IMR-90 (cell line): ENCODE measurements at regions not wholly inside any gene's neighbourhood (a gene's known extent, or its start where the extent isn't known, plus 50 kb on each side); places are given as distances from the start of the nearest gene placed in this dataset.

Source experiments
- ATAC-seq: fragments of 200-7000 bp; cut with Tn5 transposase; 2 replicates; pipeline ENCODE4 v1.9.1; 2020; ENCODE audit warnings: low read depth, mild to moderate bottlenecking, moderate library complexity
- BruUV-seq: library from RNA; stranded (reverse); fragments of 400-500 nt; replicated peaks from 2 replicates; lab custom pipeline; 2021; lab: Mats Ljungman, UMichigan
- CTCF ChIA-PET: fragments of 300-600 bp; formaldehyde crosslinking; extraction: SDS; loops from one replicate; lab custom pipeline; 2021; ENCODE audit warnings: antibody characterized with exemption; lab: Yijun Ruan, JAX
- POLR2A ChIA-PET: fragments of 300-600 bp; sonication (Branson Sonifier 250); formaldehyde crosslinking; loops from one replicate; lab custom pipeline; 2022; ENCODE audit warnings: antibody characterized with exemption; ENCODE audit not compliant: unreplicated experiment; lab: Charles Lee
- DNase-seq: peaks from one replicate; pipeline ENCODE4 v3.0.0; 2013
- H2AFZ ChIP-seq: replicated peaks from 2 replicates; pipeline ENCODE3; 2013; ENCODE audit warnings: low read length, mild to moderate bottlenecking; ENCODE audit not compliant: poor library complexity
- H2AK5ac ChIP-seq: 2 replicates; pipeline ENCODE4 v1.6.1; 2013; ENCODE audit warnings: low read depth, low read length, inconsistent platforms
- H2AK9ac ChIP-seq: replicated peaks from 2 replicates; pipeline ENCODE3; 2013; ENCODE audit warnings: mild to moderate bottlenecking, low read depth, low read length, moderate library complexity; ENCODE audit not compliant: poor library complexity
- H2BK120ac ChIP-seq: 2 replicates; pipeline ENCODE4 v1.6.1; 2013; ENCODE audit warnings: low read depth, low read length, inconsistent platforms
- H2BK15ac ChIP-seq: 3 replicates; pipeline ENCODE4 v1.6.1; 2013; ENCODE audit warnings: low read depth, low read length, inconsistent platforms
- H2BK20ac ChIP-seq: 2 replicates; pipeline ENCODE4 v1.6.1; 2013; ENCODE audit warnings: low read depth, mild to moderate bottlenecking, inconsistent platforms, low read length, moderate library complexity
- H2BK5ac ChIP-seq: 2 replicates; pipeline ENCODE4 v1.6.1; 2013; ENCODE audit warnings: mild to moderate bottlenecking, low read depth, low read length, inconsistent platforms; ENCODE audit not compliant: poor library complexity, severe bottlenecking
- H3K14ac ChIP-seq: replicated peaks from 2 replicates; pipeline ENCODE4 v1.6.1; 2013; ENCODE audit warnings: low read depth, low read length, inconsistent platforms
- H3K18ac ChIP-seq: 2 replicates; pipeline ENCODE4 v1.6.1; 2013; ENCODE audit warnings: low read depth, low read length, control low read depth
- H3K23ac ChIP-seq: 2 replicates; pipeline ENCODE4 v1.6.1; 2013; ENCODE audit warnings: low read depth, low read length, inconsistent platforms
- H3K27ac ChIP-seq: 2 replicates; pipeline ENCODE4 v1.5.1; 2013; ENCODE audit warnings: mild to moderate bottlenecking, control low read depth, low read length; ENCODE audit not compliant: insufficient read depth
- H3K27me3 ChIP-seq: 2 replicates; pipeline ENCODE4 v1.6.1; 2013; ENCODE audit warnings: low read length; ENCODE audit not compliant: control insufficient read depth, insufficient read depth
- H3K36me3 ChIP-seq: 2 replicates; pipeline ENCODE4 v1.6.1; 2013; ENCODE audit warnings: low read length, mixed read lengths; ENCODE audit not compliant: control insufficient read depth, insufficient read depth
- H3K4ac ChIP-seq: 2 replicates; pipeline ENCODE4 v1.6.1; 2013; ENCODE audit warnings: low read depth, low read length, inconsistent platforms
- H3K4me1 ChIP-seq: 2 replicates; pipeline ENCODE4 v1.6.1; 2013; ENCODE audit warnings: low read length, mixed read lengths; ENCODE audit not compliant: control insufficient read depth, insufficient read depth
- H3K4me2 ChIP-seq: 2 replicates; pipeline ENCODE4 v1.6.1; 2013; ENCODE audit warnings: low read depth, mild to moderate bottlenecking, control low read depth, low read length, moderate library complexity
- H3K4me3 ChIP-seq: 2 replicates; pipeline ENCODE4 v1.5.1; 2013; ENCODE audit warnings: low read depth, mild to moderate bottlenecking, control low read depth, low read length, moderate library complexity; ENCODE audit not compliant: insufficient read depth
- H3K56ac ChIP-seq: 2 replicates; pipeline ENCODE4 v1.6.1; 2013; ENCODE audit warnings: low read length, inconsistent platforms; ENCODE audit not compliant: insufficient read depth; ENCODE audit errors: extremely low read depth
- H3K79me1 ChIP-seq, 2 experiments: 2 replicates each; pipeline ENCODE4 v1.6.1; 2013; ENCODE audit warnings: low read length in 2 of 2, inconsistent platforms in 1 of 2, low read depth in 1 of 2
- H3K9ac ChIP-seq: 2 replicates; pipeline ENCODE4 v1.6.1; 2013; ENCODE audit warnings: low read depth, low read length, control low read depth
- H3K9me1 ChIP-seq: 2 replicates; pipeline ENCODE4 v1.6.1; 2013; ENCODE audit warnings: low read length, inconsistent platforms; ENCODE audit not compliant: insufficient read depth
- H3K9me3 ChIP-seq: 2 replicates; pipeline ENCODE4 v1.6.1; 2013; ENCODE audit warnings: low read length; ENCODE audit not compliant: control insufficient read depth, insufficient read depth
- H4K20me1 ChIP-seq: 2 replicates; pipeline ENCODE4 v1.6.1; 2013; ENCODE audit warnings: low read length, inconsistent platforms; ENCODE audit not compliant: insufficient read depth
- H4K5ac ChIP-seq: 2 replicates; pipeline ENCODE4 v1.6.1; 2013; ENCODE audit warnings: mild to moderate bottlenecking, low read depth, low read length, control low read depth
- H4K8ac ChIP-seq, 2 experiments: 2 replicates each; pipeline ENCODE4 v1.6.1; 2013; ENCODE audit warnings: low read depth in 2 of 2, low read length in 2 of 2, control low read depth in 1 of 2, inconsistent platforms in 1 of 2
- H4K91ac ChIP-seq: 2 replicates; pipeline ENCODE4 v1.6.1; 2013; ENCODE audit warnings: low read depth, low read length, inconsistent platforms; ENCODE audit not compliant: insufficient read depth
- BHLHE40 ChIP-seq: fragments of 150-350 bp; IDR thresholded peaks from 2 replicates; pipeline ENCODE4 v1.6.1; 2016; ENCODE audit warnings: mild to moderate bottlenecking, low read depth, low read length
- CEBPB ChIP-seq: IDR thresholded peaks from 2 replicates; pipeline ENCODE4 v1.6.1; 2012; ENCODE audit warnings: low read depth, low read length, improper control_type of control experiment
- CHD1 ChIP-seq: IDR thresholded peaks from 2 replicates; pipeline ENCODE4 v1.6.1; 2012; ENCODE audit warnings: low read depth, low read length, improper control_type of control experiment
- FOS ChIP-seq: fragments of 150-350 bp; IDR thresholded peaks from 2 replicates; pipeline ENCODE4 v1.6.1; 2016; ENCODE audit warnings: low read depth, low read length
- MAFK ChIP-seq: IDR thresholded peaks from 2 replicates; pipeline ENCODE4 v1.6.1; 2012; ENCODE audit warnings: low read depth, low read length, improper control_type of control experiment
- MAZ ChIP-seq: IDR thresholded peaks from 2 replicates; pipeline ENCODE4 v1.6.1; 2012; ENCODE audit warnings: low read depth, mild to moderate bottlenecking, low read length, improper control_type of control experiment, moderate library complexity, borderline replicate concordance
- MXI1 ChIP-seq: IDR thresholded peaks from 2 replicates; pipeline ENCODE4 v1.6.1; 2012; ENCODE audit warnings: low read depth, mild to moderate bottlenecking, low read length, moderate library complexity, borderline replicate concordance
- NFE2L2 ChIP-seq: fragments of 150-350 bp; IDR thresholded peaks from 2 replicates; pipeline ENCODE4 v1.6.1; 2016; ENCODE audit warnings: low read depth, mild to moderate bottlenecking, low read length
- POLR2A ChIP-seq: IDR thresholded peaks from 2 replicates; pipeline ENCODE4 v1.6.1; 2012; ENCODE audit warnings: mild to moderate bottlenecking, low read depth, low read length
- RAD21 ChIP-seq: IDR thresholded peaks from 2 replicates; pipeline ENCODE4 v1.6.1; 2012; ENCODE audit warnings: low read length, improper control_type of control experiment
- RCOR1 ChIP-seq: IDR thresholded peaks from 2 replicates; pipeline ENCODE4 v1.6.1; 2012; ENCODE audit warnings: mild to moderate bottlenecking, low read length, improper control_type of control experiment; ENCODE audit not compliant: insufficient replicate concordance
- RFX5 ChIP-seq: IDR thresholded peaks from 2 replicates; pipeline ENCODE4 v1.8.0; 2012; ENCODE audit warnings: low read depth, mild to moderate bottlenecking, low read length, moderate library complexity
- SMC3 ChIP-seq: fragments of 150-350 bp; IDR thresholded peaks from 2 replicates; pipeline ENCODE4 v1.6.1; 2016; ENCODE audit warnings: low read depth, mild to moderate bottlenecking, antibody characterized with exemption, low read length, moderate library complexity
- WGBS, 2 experiments: methylation state at CpG; one replicate each; pipeline versions ENCODE4 v1.1.5 to v1.1.7; 2013; ENCODE audit warnings: missing lambda C conversion rate in 2 of 2; ENCODE audit not compliant: insufficient read length in 1 of 2; ENCODE audit errors: extremely low coverage in 2 of 2; 5-methylcytosine and 5-hydroxymethylcytosine counted together
- dilution Hi-C: fragments of 300-500 bp; cut with HindIII; formaldehyde crosslinking; loops from one replicate; pipeline ENCODE4 v1.14.3; 2018; ENCODE audit warnings: low sequenced_read_pairs; ENCODE audit not compliant: unreplicated experiment
- in situ Hi-C: fragments of 300-500 bp; cut with MboI; formaldehyde crosslinking; loops from 3 replicates; pipeline ENCODE4 v1.14.3; 2019; ENCODE audit warnings: low sequenced_read_pairs, inconsistent platforms, mixed read lengths
- intact Hi-C: fragments of 100-400 bp; cut with micrococcal nuclease; formaldehyde crosslinking; loops from 2 replicates; pipeline ENCODE4 v1.10.0; 2022
- TF ChIP-seq, protein P1 (sequence below): fragments of 150-350 bp; IDR thresholded peaks from 2 replicates; pipeline ENCODE4 v1.6.1; 2017; ENCODE audit warnings: mild to moderate bottlenecking, antibody characterized with exemption, low read length, low read depth
- TF ChIP-seq, protein P2 (sequence below): fragments of 150-350 bp; IDR thresholded peaks from 2 replicates; pipeline ENCODE4 v1.6.1; 2016; ENCODE audit warnings: low read depth, mild to moderate bottlenecking, low read length, moderate library complexity, borderline replicate concordance
- TF ChIP-seq, protein P3 (sequence below): conservative IDR thresholded peaks from 2 replicates; pipeline ENCODE4 v1.5.1; 2012; ENCODE audit warnings: mild to moderate bottlenecking, low read depth, low read length, improper control_type of control experiment

DNA sequence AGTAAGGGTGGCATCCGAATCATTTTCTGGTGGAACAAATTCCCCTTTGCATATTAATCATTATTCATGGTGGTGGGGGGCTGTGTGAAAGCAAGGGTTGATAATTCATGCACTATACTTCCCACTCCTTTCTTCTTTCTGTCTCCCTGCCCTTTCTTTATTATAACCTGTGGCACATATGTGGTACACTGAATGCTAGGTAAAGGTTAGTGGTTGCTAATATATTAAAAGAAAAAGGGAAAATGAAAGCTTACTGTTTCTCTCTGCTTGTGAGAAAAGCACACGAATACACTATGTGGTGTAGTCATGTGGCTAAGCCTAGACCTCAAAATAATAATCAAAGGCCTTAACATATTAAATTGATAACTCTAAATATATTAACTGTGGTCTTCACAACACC, 178.4 kb upstream of the RPS6KA3 start:
- Histone ChIP-seq H4K8ac (no peak overlapping the region), H3K36me3 (no peaks in the 10 kb centered on the region), H2AK9ac (no peak overlapping the region), H4K20me1 (no peaks in the 10 kb centered on the region), H2BK15ac (no peak overlapping the region), H2BK5ac (no peak overlapping the region), H4K91ac (no peak overlapping the region), H3K18ac (no peak overlapping the region), H2AK5ac (no peak overlapping the region), H3K4me2 (no peak overlapping the region), H3K4me1 (no peaks in the 10 kb centered on the region), H3K9me1 (no peaks in the 10 kb centered on the region), H3K4ac (no peak overlapping the region), H2AFZ (no peak overlapping the region), H2BK120ac (no peak overlapping the region), H2BK20ac (no peak overlapping the region), H3K9me3 (no peaks in the 10 kb centered on the region), H3K9ac (no peak overlapping the region), H3K23ac (no peak overlapping the region), H3K4me3 (no peak overlapping the region), H3K79me1 (no peaks in the 10 kb centered on the region), H3K56ac (no peak overlapping the region), H3K14ac (no peak overlapping the region), H3K27me3 (no peaks in the 10 kb centered on the region; the same call in 1 of the 2 replicates), H4K5ac (no peak overlapping the region), H3K27ac (no peak overlapping the region)
- POLR2A ChIA-PET: no interaction called here
- no peak for TF ChIP-seq MAZ
- TF ChIP-seq, protein P1, sequence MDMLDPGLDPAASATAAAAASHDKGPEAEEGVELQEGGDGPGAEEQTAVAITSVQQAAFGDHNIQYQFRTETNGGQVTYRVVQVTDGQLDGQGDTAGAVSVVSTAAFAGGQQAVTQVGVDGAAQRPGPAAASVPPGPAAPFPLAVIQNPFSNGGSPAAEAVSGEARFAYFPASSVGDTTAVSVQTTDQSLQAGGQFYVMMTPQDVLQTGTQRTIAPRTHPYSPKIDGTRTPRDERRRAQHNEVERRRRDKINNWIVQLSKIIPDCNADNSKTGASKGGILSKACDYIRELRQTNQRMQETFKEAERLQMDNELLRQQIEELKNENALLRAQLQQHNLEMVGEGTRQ: no peak
- no peak for TF ChIP-seq POLR2A
- TF ChIP-seq, protein P2, sequence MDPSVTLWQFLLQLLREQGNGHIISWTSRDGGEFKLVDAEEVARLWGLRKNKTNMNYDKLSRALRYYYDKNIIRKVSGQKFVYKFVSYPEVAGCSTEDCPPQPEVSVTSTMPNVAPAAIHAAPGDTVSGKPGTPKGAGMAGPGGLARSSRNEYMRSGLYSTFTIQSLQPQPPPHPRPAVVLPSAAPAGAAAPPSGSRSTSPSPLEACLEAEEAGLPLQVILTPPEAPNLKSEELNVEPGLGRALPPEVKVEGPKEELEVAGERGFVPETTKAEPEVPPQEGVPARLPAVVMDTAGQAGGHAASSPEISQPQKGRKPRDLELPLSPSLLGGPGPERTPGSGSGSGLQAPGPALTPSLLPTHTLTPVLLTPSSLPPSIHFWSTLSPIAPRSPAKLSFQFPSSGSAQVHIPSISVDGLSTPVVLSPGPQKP: no peak
- TF ChIP-seq, protein P3, sequence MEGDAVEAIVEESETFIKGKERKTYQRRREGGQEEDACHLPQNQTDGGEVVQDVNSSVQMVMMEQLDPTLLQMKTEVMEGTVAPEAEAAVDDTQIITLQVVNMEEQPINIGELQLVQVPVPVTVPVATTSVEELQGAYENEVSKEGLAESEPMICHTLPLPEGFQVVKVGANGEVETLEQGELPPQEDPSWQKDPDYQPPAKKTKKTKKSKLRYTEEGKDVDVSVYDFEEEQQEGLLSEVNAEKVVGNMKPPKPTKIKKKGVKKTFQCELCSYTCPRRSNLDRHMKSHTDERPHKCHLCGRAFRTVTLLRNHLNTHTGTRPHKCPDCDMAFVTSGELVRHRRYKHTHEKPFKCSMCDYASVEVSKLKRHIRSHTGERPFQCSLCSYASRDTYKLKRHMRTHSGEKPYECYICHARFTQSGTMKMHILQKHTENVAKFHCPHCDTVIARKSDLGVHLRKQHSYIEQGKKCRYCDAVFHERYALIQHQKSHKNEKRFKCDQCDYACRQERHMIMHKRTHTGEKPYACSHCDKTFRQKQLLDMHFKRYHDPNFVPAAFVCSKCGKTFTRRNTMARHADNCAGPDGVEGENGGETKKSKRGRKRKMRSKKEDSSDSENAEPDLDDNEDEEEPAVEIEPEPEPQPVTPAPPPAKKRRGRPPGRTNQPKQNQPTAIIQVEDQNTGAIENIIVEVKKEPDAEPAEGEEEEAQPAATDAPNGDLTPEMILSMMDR: no peak
- no peak for TF ChIP-seq RAD21
- TF ChIP-seq NFE2L2: no peak
- TF ChIP-seq RFX5: no peak
- TF ChIP-seq MXI1: no peak
- TF ChIP-seq FOS: no peak
- no peak for TF ChIP-seq CEBPB
- no peak for TF ChIP-seq BHLHE40
- TF ChIP-seq MAFK: no peak
- TF ChIP-seq CHD1: no peak
- no peak for TF ChIP-seq SMC3
- no peak for TF ChIP-seq RCOR1
- ATAC-seq (no peak), DNase-seq (no peak)
- WGBS, 2 experiments: no CpG with 5 or more reads among the region's 2 CpGs
- in situ Hi-C loops: no loop called here
- dilution Hi-C loops: no loop called here
- BruUV-seq: no TSS peak
- CTCF ChIA-PET: no interaction called here
- intact Hi-C loops: no loop called here
